ENCODE measurements at regions not wholly inside any gene's neighbourhood (a gene's known extent, or its start where the extent isn't known, plus 50 kb on each side); places are given as distances from the start of the nearest gene placed in this dataset.
"Not testable (repeated sequence)": the region's sequence is repeated elsewhere in the genome, so short reads cannot be mapped to it uniquely, and the experiment has no call there.

DNA sequence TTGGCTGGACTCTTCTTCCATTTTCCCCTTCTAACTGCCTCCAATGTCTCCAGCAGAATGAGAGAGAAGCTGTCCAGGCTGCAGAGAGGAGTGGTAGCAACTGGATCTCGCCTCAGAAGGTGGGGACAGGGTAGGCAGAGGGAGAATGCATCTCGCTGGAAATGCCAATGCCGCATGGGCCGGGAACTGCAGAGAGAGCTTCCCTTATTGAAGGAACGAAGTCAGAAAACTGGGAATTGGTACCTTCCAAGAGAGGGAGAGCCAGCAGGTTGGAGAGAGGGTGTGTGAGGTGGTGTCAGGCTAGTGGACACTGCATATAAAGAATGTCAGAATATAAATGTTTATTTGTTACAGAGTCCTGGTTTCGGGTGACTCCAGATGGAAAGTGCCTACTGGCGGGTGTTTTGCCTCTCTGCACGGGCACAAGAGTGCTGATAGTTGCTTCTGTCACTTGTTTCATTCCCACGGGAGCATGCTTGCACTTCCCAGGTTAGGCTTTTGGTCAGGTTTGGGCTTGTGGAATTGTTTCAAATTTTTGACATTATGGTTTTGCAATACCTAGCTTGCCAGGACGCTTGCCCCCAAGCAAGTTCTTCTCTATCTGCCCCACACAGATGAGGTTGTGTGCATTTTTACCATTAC, 156.8 kb upstream of the STS start:
- H3K27me3 ChIP-seq (replicated peaks; ENCODE audit: insufficient read depth, low read depth, low read length, poor library complexity), result no peaks in the 10 kb centered on the region
- no peak for DNase-seq (ENCODE audit: low spot score)
- CTCF ChIA-PET, result no interaction called here
- H3K36me3 ChIP-seq (ENCODE audit: insufficient read depth, low read length, poor library complexity, severe bottlenecking), result no peaks in the 10 kb centered on the region
- POLR2A ChIA-PET (ENCODE audit: low non-redundant PET), result no interaction called here
- no TSS peak for BruUV-seq (replicated peaks)
- no peak for TF ChIP-seq EZH2 (IDR thresholded peaks at IDR 0.05; ENCODE audit: borderline replicate concordance, low read depth, low read length, poor library complexity, severe bottlenecking)
- TF ChIP-seq, protein P1, sequence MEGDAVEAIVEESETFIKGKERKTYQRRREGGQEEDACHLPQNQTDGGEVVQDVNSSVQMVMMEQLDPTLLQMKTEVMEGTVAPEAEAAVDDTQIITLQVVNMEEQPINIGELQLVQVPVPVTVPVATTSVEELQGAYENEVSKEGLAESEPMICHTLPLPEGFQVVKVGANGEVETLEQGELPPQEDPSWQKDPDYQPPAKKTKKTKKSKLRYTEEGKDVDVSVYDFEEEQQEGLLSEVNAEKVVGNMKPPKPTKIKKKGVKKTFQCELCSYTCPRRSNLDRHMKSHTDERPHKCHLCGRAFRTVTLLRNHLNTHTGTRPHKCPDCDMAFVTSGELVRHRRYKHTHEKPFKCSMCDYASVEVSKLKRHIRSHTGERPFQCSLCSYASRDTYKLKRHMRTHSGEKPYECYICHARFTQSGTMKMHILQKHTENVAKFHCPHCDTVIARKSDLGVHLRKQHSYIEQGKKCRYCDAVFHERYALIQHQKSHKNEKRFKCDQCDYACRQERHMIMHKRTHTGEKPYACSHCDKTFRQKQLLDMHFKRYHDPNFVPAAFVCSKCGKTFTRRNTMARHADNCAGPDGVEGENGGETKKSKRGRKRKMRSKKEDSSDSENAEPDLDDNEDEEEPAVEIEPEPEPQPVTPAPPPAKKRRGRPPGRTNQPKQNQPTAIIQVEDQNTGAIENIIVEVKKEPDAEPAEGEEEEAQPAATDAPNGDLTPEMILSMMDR (conservative IDR thresholded peaks at IDR 0.05; ENCODE audit: low read depth, low read length), result no peak
- H3K9me3 ChIP-seq (ENCODE audit: low read depth, low read length, poor library complexity, severe bottlenecking), result peaks cover 22% of the 10 kb centered on the region
- intact Hi-C loops (cut with micrococcal nuclease; ENCODE audit: unreplicated experiment), result no loop called here
- H3K27ac ChIP-seq (ENCODE audit: low read depth, low read length, poor library complexity, severe bottlenecking), result no peak overlapping the region
- no peaks in the 10 kb centered on the region for H3K4me1 ChIP-seq (ENCODE audit: insufficient read depth, low read length, poor library complexity, severe bottlenecking)
- H3K4me3 ChIP-seq (ENCODE audit: low read depth, low read length, poor library complexity, severe bottlenecking), result no peak overlapping the region

DNA sequence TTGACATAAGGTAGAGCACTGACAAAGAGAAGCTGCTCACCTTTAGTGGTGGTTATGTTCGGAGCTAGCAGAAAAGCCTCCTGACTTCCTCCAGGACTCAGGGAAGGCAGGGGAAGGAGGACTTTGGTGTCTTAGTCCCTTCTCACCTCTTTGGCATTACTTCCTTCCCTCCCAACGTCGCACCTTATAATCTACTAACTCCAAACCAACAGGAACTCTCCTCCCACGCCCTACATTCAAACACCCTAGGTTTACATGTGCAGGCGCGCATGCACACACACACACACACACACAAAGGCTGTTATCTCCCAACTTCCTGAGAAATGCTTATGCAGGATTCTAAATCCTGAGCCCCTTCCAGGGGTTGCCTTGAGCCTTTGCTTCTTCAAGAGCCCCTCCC, 157.7 kb upstream of the STS start:
- no peaks in the 10 kb centered on the region for H3K27me3 ChIP-seq (replicated peaks; ENCODE audit: insufficient read depth, low read depth, low read length, poor library complexity)
- no peaks in the 10 kb centered on the region for H3K4me1 ChIP-seq (ENCODE audit: insufficient read depth, low read length, poor library complexity, severe bottlenecking)
- no peak for DNase-seq (ENCODE audit: low spot score)
- no peak overlapping the region for H3K27ac ChIP-seq (ENCODE audit: low read depth, low read length, poor library complexity, severe bottlenecking)
- H3K4me3 ChIP-seq (ENCODE audit: low read depth, low read length, poor library complexity, severe bottlenecking), result no peak overlapping the region
- BruUV-seq (replicated peaks), result no TSS peak
- ChIA-PET CTCF (no interaction called here), POLR2A (ENCODE audit: low non-redundant PET) (no interaction called here)
- H3K9me3 ChIP-seq (ENCODE audit: low read depth, low read length, poor library complexity, severe bottlenecking), result peaks cover 17% of the 10 kb centered on the region
- intact Hi-C loops (cut with micrococcal nuclease; ENCODE audit: unreplicated experiment), result no loop called here
- no peak for TF ChIP-seq EZH2 (IDR thresholded peaks at IDR 0.05; ENCODE audit: borderline replicate concordance, low read depth, low read length, poor library complexity, severe bottlenecking)
- no peaks in the 10 kb centered on the region for H3K36me3 ChIP-seq (ENCODE audit: insufficient read depth, low read length, poor library complexity, severe bottlenecking)

DNA sequence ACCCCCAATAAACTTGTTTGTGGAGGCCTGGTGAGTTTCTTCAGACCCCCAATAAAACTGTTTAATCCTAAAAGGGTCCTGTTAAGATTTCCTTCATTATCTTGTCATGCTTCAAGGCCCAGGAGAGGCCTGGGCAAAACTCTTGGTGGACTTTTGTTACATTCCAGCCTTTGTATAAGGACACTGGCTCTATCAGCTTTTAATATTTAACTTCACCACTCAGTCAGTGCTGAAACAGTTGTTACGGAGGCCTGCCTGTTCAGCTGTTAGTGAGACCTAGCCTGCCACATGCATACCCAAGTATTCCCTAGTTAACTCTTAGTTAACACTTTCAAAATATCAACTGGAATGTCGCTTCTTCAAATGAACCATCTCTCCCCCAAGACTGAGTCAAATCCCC, 158.8 kb upstream of the STS start:
- H3K9me3 ChIP-seq (ENCODE audit: low read depth, low read length, poor library complexity, severe bottlenecking); H3K36me3 ChIP-seq (ENCODE audit: insufficient read depth, low read length, poor library complexity, severe bottlenecking); H3K27me3 ChIP-seq (replicated peaks; ENCODE audit: insufficient read depth, low read depth, low read length, poor library complexity); DNase-seq (ENCODE audit: low spot score); BruUV-seq (replicated peaks); intact Hi-C loops (cut with micrococcal nuclease; ENCODE audit: unreplicated experiment); CTCF ChIA-PET; H3K27ac ChIP-seq (ENCODE audit: low read depth, low read length, poor library complexity, severe bottlenecking); H3K4me3 ChIP-seq (ENCODE audit: low read depth, low read length, poor library complexity, severe bottlenecking); H3K4me1 ChIP-seq (ENCODE audit: insufficient read depth, low read length, poor library complexity, severe bottlenecking); POLR2A ChIA-PET (ENCODE audit: low non-redundant PET): not testable (repeated sequence)

DNA sequence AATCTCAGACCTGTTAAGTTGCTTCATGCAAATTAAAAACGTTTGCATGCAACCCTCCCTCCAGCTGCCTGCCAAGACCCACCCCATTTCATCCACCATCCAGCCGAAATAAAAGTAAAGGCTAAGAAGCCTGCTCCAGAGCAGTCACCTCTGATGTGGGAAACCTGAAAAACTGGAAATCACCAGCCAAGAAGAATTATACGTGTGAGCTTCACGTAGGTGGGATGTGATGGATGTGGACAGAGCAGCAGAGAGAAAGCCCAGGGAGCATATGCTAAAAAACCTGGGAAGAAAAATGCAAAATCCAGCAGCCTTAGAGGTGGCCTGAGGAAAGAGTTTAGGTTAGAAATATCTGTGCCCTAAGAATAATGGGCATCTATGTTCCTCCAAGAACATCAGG, 160.6 kb upstream of the STS start:
- no peaks in the 10 kb centered on the region for H3K9me3 ChIP-seq (ENCODE audit: low read depth, low read length, poor library complexity, severe bottlenecking)
- no peak for TF ChIP-seq EZH2 (IDR thresholded peaks at IDR 0.05; ENCODE audit: borderline replicate concordance, low read depth, low read length, poor library complexity, severe bottlenecking)
- TF ChIP-seq, protein P1 (conservative IDR thresholded peaks at IDR 0.05; ENCODE audit: low read depth, low read length), result no peak
- no peaks in the 10 kb centered on the region for H3K36me3 ChIP-seq (ENCODE audit: insufficient read depth, low read length, poor library complexity, severe bottlenecking)
- no peak overlapping the region for H3K27ac ChIP-seq (ENCODE audit: low read depth, low read length, poor library complexity, severe bottlenecking)
- POLR2A ChIA-PET (ENCODE audit: low non-redundant PET), result no interaction called here
- no TSS peak for BruUV-seq (replicated peaks)
- CTCF ChIA-PET, result no interaction called here
- no peaks in the 10 kb centered on the region for H3K4me1 ChIP-seq (ENCODE audit: insufficient read depth, low read length, poor library complexity, severe bottlenecking)
- intact Hi-C loops (cut with micrococcal nuclease; ENCODE audit: unreplicated experiment), result no loop called here
- no peaks in the 10 kb centered on the region for H3K27me3 ChIP-seq (replicated peaks; ENCODE audit: insufficient read depth, low read depth, low read length, poor library complexity)
- no peak for DNase-seq (ENCODE audit: low spot score)
- H3K4me3 ChIP-seq (ENCODE audit: low read depth, low read length, poor library complexity, severe bottlenecking), result no peak overlapping the region
